ENCODE measurements at regions not wholly inside any gene's neighbourhood (a gene's known extent, or its start where the extent isn't known, plus 50 kb on each side); places are given as distances from the start of the nearest gene placed in this dataset.

GRCh38 chr7:115672024-115672423 lies 358.5 kb downstream of the TFEC start:
- H3K27ac ChIP-seq (ENCODE audit: insufficient read depth, low read depth, low read length) = no peak overlapping the region
- no peak overlapping the region for H3K9ac ChIP-seq (replicated peaks; ENCODE audit: extremely low read depth, insufficient read depth, low read length)
- no TSS peak for BruUV-seq (replicated peaks)
- CTCF ChIA-PET = interaction anchor here (1.2 to 2.3 kb wide), 3 partner anchors 8 to 37 kb away, joined by 3 to 8 read pairs (median 3); no protein-coding TSS in a partner anchor
- dilution Hi-C loops (cut with MboI; ENCODE audit: extremely low pct_ligation_motif_present, low sequenced_read_pairs) = no loop called here
- DNase-seq (ENCODE audit: low read depth, low spot score) = no peak
- FAIRE-seq = no peak
- H4K20me1 ChIP-seq (replicated peaks; ENCODE audit: control insufficient read depth, extremely low read depth, insufficient read depth, low read length) = no peaks in the 10 kb centered on the region
- no peaks in the 10 kb centered on the region for H3K9me1 ChIP-seq (replicated peaks; ENCODE audit: control insufficient read depth, extremely low read depth, insufficient read depth, low read length)
- no peak overlapping the region for H3K4me3 ChIP-seq (replicated peaks in 1 of 3; ENCODE audit: insufficient read depth in 1 of 3, low read depth in 1 of 3, low read length in 3 of 3)
- no peak for TF ChIP-seq FOS (IDR thresholded peaks at IDR 0.05; ENCODE audit: borderline replicate concordance, insufficient read depth, low read length)
- TF ChIP-seq MAX (IDR thresholded peaks at IDR 0.05; ENCODE audit: insufficient read depth, insufficient read length) = no peak
- no peak for TF ChIP-seq MYC (IDR thresholded peaks at IDR 0.05; ENCODE audit: low read depth, low read length)
- TF ChIP-seq EZH2 (IDR thresholded peaks at IDR 0.05; ENCODE audit: borderline replicate concordance, low read depth, low read length, severe bottlenecking) = no peak
- TF ChIP-seq GATA2 (IDR thresholded peaks at IDR 0.05; ENCODE audit: insufficient read depth, insufficient read length, low read depth, low read length) = no peak
- TF ChIP-seq, protein P1, sequence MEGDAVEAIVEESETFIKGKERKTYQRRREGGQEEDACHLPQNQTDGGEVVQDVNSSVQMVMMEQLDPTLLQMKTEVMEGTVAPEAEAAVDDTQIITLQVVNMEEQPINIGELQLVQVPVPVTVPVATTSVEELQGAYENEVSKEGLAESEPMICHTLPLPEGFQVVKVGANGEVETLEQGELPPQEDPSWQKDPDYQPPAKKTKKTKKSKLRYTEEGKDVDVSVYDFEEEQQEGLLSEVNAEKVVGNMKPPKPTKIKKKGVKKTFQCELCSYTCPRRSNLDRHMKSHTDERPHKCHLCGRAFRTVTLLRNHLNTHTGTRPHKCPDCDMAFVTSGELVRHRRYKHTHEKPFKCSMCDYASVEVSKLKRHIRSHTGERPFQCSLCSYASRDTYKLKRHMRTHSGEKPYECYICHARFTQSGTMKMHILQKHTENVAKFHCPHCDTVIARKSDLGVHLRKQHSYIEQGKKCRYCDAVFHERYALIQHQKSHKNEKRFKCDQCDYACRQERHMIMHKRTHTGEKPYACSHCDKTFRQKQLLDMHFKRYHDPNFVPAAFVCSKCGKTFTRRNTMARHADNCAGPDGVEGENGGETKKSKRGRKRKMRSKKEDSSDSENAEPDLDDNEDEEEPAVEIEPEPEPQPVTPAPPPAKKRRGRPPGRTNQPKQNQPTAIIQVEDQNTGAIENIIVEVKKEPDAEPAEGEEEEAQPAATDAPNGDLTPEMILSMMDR (IDR thresholded peaks at IDR 0.05; ENCODE audit: extremely low read depth in 1 of 2, insufficient read depth in 1 of 2, low read depth in 1 of 2, low read length in 2 of 2) = no peak
- no peak for TF ChIP-seq JUN (IDR thresholded peaks at IDR 0.05; ENCODE audit: borderline replicate concordance, insufficient read depth, insufficient read length, low read depth)
- TF ChIP-seq POLR2AphosphoS5 (IDR thresholded peaks at IDR 0.05; ENCODE audit: insufficient read depth, low read depth, low read length) = no peak
- no peak for TF ChIP-seq POLR2A (IDR thresholded peaks at IDR 0.05; ENCODE audit: low read depth, low read length)
- intact Hi-C loops (cut with micrococcal nuclease) = no loop called here
- no peaks in the 10 kb centered on the region for H3K36me3 ChIP-seq (ENCODE audit: control insufficient read depth in 2 of 2, extremely low read depth in 1 of 2, insufficient read depth in 2 of 2, low read length in 2 of 2)
- no peak overlapping the region for H2AFZ ChIP-seq (ENCODE audit: low read depth, low read length)
- POLR2A ChIA-PET = no interaction called here
- no peaks in the 10 kb centered on the region for H3K27me3 ChIP-seq (ENCODE audit: control insufficient read depth in 2 of 2, insufficient read depth in 2 of 2, low read length in 2 of 2)
- H3K79me2 ChIP-seq (ENCODE audit: control insufficient read depth, insufficient read depth, low read length) = no peaks in the 10 kb centered on the region
- no peaks in the 10 kb centered on the region for H3K4me1 ChIP-seq (ENCODE audit: control insufficient read depth, extremely low read depth, insufficient read depth, low read length)
- no peak overlapping the region for H3K4me2 ChIP-seq (ENCODE audit: insufficient read depth, low read length)
- no peaks in the 10 kb centered on the region for H3K9me3 ChIP-seq (replicated peaks; ENCODE audit: control insufficient read depth, insufficient read depth, low read length)

Measured in endothelial cell of umbilical vein (primary cell).